A673 (cell line): ENCODE measurements at regions not wholly inside any gene's neighbourhood (a gene's known extent, or its start where the extent isn't known, plus 50 kb on each side); places are given as distances from the start of the nearest gene placed in this dataset.

Experiments
- BruUV-seq: library from RNA; stranded (reverse); fragments of 400-500 nt; replicated peaks from 2 replicates; lab custom pipeline; 2021; lab: Mats Ljungman, UMichigan
- CTCF ChIA-PET: fragments of 300-600 bp; sonication (Branson Sonifier 250); formaldehyde crosslinking; loops from one replicate; lab custom pipeline; 2022; ENCODE audit warnings: antibody characterized with exemption; lab: Charles Lee
- POLR2A ChIA-PET: fragments of 300-600 bp; sonication (Branson Sonifier 250); formaldehyde crosslinking; loops from one replicate; lab custom pipeline; 2022; ENCODE audit warnings: antibody characterized with exemption; ENCODE audit not compliant: low non-redundant PET; lab: Charles Lee
- DNase-seq: peaks from one replicate; pipeline ENCODE4 v3.0.0-alpha.2; 2015; ENCODE audit warnings: low spot score
- H3K27ac ChIP-seq: fragments of 200-600 bp; sonication (generic); 2 replicates; pipeline ENCODE4 v1.5.1; 2016; ENCODE audit warnings: mixed run types, low read depth, mild to moderate bottlenecking, mixed read lengths, antibody characterized with exemption, low read length; ENCODE audit not compliant: poor library complexity, severe bottlenecking
- H3K27me3 ChIP-seq: fragments of 200-600 bp; sonication (generic); replicated peaks from 2 replicates; pipeline ENCODE4 v1.6.1; 2017; ENCODE audit warnings: mixed run types, low read depth, mild to moderate bottlenecking, mixed read lengths, antibody characterized with exemption, low read length; ENCODE audit not compliant: insufficient read depth, poor library complexity
- H3K36me3 ChIP-seq: fragments of 200-600 bp; sonication (generic); 2 replicates; pipeline ENCODE4 v1.6.1; 2016; ENCODE audit warnings: mixed run types, mild to moderate bottlenecking, mixed read lengths, antibody characterized with exemption, low read length; ENCODE audit not compliant: insufficient read depth, poor library complexity, severe bottlenecking
- H3K4me1 ChIP-seq: fragments of 200-600 bp; sonication (generic); 2 replicates; pipeline ENCODE4 v1.6.1; 2017; ENCODE audit warnings: mixed run types, mild to moderate bottlenecking, mixed read lengths, antibody characterized with exemption, low read length; ENCODE audit not compliant: insufficient read depth, poor library complexity, severe bottlenecking
- H3K4me3 ChIP-seq: fragments of 200-600 bp; sonication (generic); 2 replicates; pipeline ENCODE4 v1.5.1; 2016; ENCODE audit warnings: low read depth, mixed run types, mild to moderate bottlenecking, mixed read lengths, low read length; ENCODE audit not compliant: poor library complexity, severe bottlenecking
- H3K9me3 ChIP-seq: fragments of 200-600 bp; sonication (generic); 2 replicates; pipeline ENCODE4 v1.6.1; 2016; ENCODE audit warnings: mixed run types, low read depth, mild to moderate bottlenecking, mixed read lengths, antibody characterized with exemption, low read length; ENCODE audit not compliant: poor library complexity, severe bottlenecking
- CTCF ChIP-seq: fragments of 300-800, 200-600 bp; sonication (generic); conservative IDR thresholded peaks from 2 replicates; pipeline ENCODE4 v1.5.1; 2017; ENCODE audit warnings: low read depth, mild to moderate bottlenecking, antibody characterized with exemption, low read length, moderate library complexity, mixed read lengths
- EZH2 ChIP-seq: fragments of 200-600 bp; sonication (generic); IDR thresholded peaks from 2 replicates; pipeline ENCODE4 v1.6.1; 2017; ENCODE audit warnings: borderline replicate concordance, low read depth, mild to moderate bottlenecking, mixed read lengths, antibody characterized with exemption, low read length; ENCODE audit not compliant: poor library complexity, severe bottlenecking
- intact Hi-C: fragments of 100-400 bp; cut with micrococcal nuclease; formaldehyde crosslinking; loops from one replicate; pipeline ENCODE4 v1.10.0; 2022; ENCODE audit not compliant: unreplicated experiment

GRCh38 chr3:193884652-193885051 is 251.3 kb upstream of the HES1 start:
- Histone ChIP-seq H3K9me3 (no peaks in the 10 kb centered on the region), H3K36me3 (no peaks in the 10 kb centered on the region), H3K4me1 (no peaks in the 10 kb centered on the region), H3K27me3 (no peaks in the 10 kb centered on the region), H3K27ac (no peak overlapping the region), H3K4me3 (no peak overlapping the region)
- BruUV-seq = no TSS peak
- ChIA-PET POLR2A (no interaction called here), CTCF (no interaction called here)
- DNase-seq = no peak
- no peak for TF ChIP-seq CTCF
- TF ChIP-seq EZH2 = no peak
- intact Hi-C loops = no loop called here

GRCh38 chr3:193885832-193886231 is 250.1 kb upstream of the HES1 start:
- no peak for TF ChIP-seq EZH2
- TF ChIP-seq CTCF = no peak
- H3K9me3 ChIP-seq = no peaks in the 10 kb centered on the region
- no TSS peak for BruUV-seq
- H3K27ac ChIP-seq = no peak overlapping the region
- H3K4me3 ChIP-seq = no peak overlapping the region
- POLR2A ChIA-PET = no interaction called here
- no peaks in the 10 kb centered on the region for H3K4me1 ChIP-seq
- DNase-seq = no peak
- H3K27me3 ChIP-seq = no peaks in the 10 kb centered on the region
- CTCF ChIA-PET = no interaction called here
- intact Hi-C loops = no loop called here
- H3K36me3 ChIP-seq = no peaks in the 10 kb centered on the region

GRCh38 chr3:193890016-193890897 is 245.7 kb upstream of the HES1 start:
- Histone ChIP-seq H3K9me3 (no peaks in the 10 kb centered on the region), H3K36me3 (no peaks in the 10 kb centered on the region), H3K27me3 (no peaks in the 10 kb centered on the region), H3K4me3 (no peak overlapping the region), H3K4me1 (peaks cover 19% of the 10 kb centered on the region), H3K27ac (no peak overlapping the region)
- TF ChIP-seq CTCF (no peak), EZH2 (no peak)
- intact Hi-C loops = no loop called here
- ChIA-PET POLR2A (no interaction called here), CTCF (no interaction called here)
- DNase-seq = no peak
- no TSS peak for BruUV-seq
